Stimulated activated CD4-positive, alpha-beta T cell treated with anti-CD3 and anti-CD28 coated beads, Interleukin-1b, Interleukin-23, amount 100 ng/mL, for 1 hour (primary cell): ENCODE measurements at regions not wholly inside any gene's neighbourhood (a gene's known extent, or its start where the extent isn't known, plus 50 kb on each side); places are given as distances from the start of the nearest gene placed in this dataset.
"Not testable (repeated sequence)": the region's sequence is repeated elsewhere in the genome, so short reads cannot be mapped to it uniquely, and the experiment has no call there.

ENCODE experiments used
- DNase-seq, 2 donors: peaks; one replicate each; pipeline ENCODE4 v3.0.0-alpha.2; 2020; ENCODE audit warnings: low read depth in 2 of 2

- DNase-seq: no peak
Observed at GRCh38 chr2:143930891-143931290, 589.0 kb downstream of the ZEB2 start.

DNA sequence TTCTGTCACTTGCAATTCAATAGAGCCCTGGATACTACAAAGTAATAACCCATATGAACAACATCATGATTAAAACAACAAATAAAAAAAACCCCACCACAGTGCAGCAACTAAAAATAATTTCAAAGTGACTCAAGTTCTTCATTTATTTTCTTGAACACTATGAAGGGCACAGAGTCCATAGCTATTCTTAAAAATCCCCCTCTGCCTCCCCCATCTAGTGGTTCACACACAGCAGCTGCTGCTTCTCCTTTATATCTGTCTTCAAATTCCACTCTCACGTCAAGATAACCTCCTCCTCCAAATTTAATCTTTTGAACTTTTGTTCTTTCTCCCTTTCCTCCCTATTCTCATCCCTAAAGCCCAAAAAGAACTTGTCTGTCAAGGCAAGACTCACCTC, 591.3 kb downstream of the ZEB2 start:
- DNase-seq: no peak

GRCh38 chr2:143928184-143928583, 591.7 kb downstream of the ZEB2 start:
- no peak for DNase-seq

DNA sequence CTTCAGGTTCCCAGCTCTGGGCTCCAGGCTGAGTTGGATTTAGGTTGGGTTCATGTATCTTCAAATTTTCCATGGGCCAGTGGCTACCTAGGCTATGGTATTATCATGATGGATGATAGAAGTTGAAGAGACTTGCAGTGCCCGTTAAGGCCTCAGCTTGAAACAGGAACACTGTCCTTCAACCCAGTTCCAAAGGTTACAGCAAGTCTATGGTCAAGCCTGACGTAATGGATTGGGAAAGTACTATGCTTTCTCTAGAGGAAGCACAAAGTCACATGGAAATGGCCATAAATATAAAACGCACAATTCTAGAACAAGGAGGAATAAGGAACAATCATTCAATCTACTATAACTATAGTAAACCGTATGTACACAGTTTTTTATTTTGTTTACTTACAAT, 593.2 kb downstream of the ZEB2 start:
- DNase-seq: no peak

DNA sequence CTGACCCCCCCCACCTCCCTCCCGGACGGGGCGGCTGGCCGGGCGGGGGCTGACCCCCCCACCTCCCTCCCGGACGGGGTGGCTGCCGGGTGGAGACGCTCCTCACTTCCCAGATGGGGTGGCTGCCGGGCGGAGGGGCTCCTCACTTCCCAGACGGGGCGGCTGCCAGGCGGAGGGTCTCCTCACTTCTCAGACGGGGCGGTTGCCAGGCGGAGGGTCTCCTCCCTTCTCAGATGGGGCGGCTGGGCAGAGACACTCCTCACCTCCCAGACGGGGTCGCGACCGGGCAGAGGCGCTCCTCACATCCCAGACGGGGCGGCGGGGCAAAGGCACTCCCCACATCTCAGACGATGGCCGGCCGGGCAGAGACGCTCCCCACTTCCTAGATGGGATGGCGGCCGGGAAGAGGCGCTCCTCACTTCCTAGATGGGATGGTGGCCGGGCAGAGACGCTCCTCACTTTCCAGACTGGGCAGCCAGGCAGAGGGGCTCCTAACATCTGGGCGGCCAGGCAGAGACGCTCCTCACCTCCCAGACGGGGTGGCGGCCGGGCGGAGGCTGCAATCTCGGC, 597.6 kb downstream of the ZEB2 start:
- not testable (repeated sequence) for DNase-seq

- no peak for DNase-seq
Observed at GRCh38 chr2:143918465-143918989, 601.4 kb downstream of the ZEB2 start.

DNA sequence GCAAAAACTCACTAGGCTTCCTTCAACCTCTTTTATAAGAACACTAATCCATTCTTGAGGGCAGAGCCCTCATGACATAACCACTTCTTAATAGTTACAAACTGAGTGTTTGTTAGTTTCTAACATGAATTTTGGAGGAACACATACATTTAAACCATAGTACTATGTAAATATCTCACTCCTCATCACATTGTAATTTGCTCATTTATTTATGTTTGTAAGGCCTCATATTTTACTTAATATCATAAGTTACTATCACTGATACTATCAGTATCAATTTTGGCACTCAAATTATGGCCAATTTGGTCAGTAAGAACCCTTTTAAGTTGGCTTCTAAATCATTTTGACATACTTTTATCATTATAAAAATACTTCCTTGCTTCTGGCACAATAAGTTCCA, 603.1 kb downstream of the ZEB2 start:
- DNase-seq: no peak

GRCh38 chr2:143909577-143910353, 610.2 kb downstream of the ZEB2 start:
- no peak for DNase-seq

DNA sequence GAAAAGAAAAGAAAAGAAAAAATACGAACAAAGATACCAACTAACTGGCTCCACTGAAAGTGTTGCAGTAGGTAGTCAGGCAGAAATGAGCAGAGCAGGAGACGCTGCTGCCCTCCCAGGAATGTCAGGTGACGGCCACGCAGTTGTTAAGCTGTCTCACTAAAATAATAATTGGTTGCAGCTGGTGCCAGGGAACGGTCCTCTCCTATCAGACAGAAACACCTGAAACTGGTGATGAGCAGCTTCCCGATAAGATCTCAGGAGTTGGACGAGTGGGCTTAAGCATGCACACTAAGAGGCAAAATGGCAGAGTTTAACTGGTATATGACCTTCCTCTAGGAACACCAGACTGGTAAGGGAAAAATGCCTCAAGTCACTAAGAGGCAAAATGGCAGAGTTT, 611.1 kb downstream of the ZEB2 start:
- DNase-seq: no peak

- DNase-seq: no peak
Observed at GRCh38 chr2:143907801-143908200, 612.1 kb downstream of the ZEB2 start.

GRCh38 chr2:143906850-143907249, 613.1 kb downstream of the ZEB2 start:
- no peak for DNase-seq

DNA sequence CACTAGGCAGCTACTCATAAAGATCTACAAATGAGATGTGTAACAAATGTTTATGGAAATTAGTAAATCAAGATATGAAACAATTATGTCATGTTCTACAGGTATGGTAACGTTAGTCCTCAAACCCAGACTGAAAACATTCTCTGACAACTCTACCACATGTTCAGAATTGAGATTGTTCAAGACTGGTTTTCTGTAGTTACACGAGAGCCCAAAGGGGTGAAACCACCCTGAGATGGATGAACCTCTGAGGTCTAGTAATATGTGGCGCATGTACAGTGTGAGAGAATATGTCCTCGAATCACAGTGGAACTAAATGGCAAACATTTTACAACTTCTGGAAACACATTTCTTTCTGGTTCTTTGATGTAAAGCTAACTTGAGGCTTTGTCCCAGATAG, 614.3 kb downstream of the ZEB2 start:
- no peak for DNase-seq

DNA sequence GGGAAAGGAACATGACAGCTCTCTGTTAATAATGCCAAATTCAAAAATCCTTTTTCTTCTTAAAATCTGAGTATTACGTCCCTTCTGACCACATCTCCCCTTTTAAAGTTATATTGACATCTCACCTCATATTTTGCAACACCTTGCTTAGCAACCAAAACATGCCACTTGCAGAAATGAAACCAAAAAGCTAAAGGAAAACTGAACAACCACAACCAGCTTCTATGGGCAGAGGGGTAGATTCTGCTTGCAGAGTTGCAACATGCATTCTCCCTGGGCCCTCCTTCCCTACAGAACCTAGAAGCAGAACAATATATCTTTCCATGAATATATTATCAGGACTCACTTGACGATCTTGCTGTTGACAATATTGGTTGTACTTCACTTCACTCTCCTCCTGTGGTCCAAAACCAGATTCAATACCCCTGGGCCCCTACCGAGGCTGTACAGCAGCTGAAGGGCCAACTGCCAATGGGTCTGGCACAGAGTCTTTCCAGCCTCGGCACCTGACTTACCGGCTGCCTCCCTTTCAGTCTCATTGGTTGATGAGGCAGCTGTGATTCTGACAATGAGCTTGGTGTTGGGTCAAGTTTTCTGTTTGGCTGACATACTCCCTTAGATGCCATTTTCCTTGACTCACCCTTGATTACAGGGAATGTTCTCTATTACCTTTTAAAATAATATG, 616.6 kb downstream of the ZEB2 start:
- no peak for DNase-seq

GRCh38 chr2:143901185-143901842, 618.6 kb downstream of the ZEB2 start:
- no peak for DNase-seq

DNA sequence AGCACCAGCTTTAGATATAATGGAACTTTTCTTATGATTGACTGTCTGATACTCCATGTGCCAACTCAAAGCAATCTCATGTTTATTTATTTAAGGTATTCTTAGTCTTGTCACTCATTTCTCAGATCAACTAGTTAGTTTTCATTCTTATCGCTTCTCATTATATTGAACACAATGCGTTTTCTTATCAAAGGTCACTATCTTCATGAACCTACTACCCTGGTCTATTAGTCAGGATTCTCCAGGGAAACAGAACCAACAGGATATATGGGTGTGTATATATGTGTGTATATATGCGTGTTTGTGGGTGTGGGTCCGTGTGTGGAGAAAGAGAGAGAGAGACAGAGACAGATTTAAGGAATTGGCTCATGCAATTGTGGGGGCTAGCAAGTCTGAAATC, 619.9 kb downstream of the ZEB2 start:
- no peak for DNase-seq

- DNase-seq: no peak
Observed at GRCh38 chr2:143893371-143893770, 626.5 kb downstream of the ZEB2 start.

DNA sequence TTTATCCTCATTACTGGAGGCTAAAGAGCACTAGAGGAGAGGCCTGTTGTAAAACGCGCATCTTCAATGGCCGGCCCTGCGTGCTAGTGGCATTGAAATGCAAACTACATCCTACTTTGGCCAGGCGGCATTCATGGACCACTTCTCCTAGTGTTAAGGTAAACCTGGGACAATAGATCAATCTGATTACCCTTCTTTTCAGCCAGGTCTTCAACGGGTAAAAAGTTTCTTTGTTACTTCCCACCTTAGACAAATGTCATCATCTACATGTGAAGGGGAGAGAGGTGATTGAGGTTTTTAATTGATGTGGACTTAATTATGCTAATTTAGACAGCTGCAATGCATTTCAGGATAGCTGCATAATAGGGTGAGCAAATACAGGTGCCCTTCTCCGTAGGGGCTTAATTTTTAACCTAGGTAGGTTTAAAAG, 628.0 kb downstream of the ZEB2 start:
- DNase-seq: no peak

GRCh38 chr2:143890798-143891197, 629.1 kb downstream of the ZEB2 start:
- no peak for DNase-seq

DNA sequence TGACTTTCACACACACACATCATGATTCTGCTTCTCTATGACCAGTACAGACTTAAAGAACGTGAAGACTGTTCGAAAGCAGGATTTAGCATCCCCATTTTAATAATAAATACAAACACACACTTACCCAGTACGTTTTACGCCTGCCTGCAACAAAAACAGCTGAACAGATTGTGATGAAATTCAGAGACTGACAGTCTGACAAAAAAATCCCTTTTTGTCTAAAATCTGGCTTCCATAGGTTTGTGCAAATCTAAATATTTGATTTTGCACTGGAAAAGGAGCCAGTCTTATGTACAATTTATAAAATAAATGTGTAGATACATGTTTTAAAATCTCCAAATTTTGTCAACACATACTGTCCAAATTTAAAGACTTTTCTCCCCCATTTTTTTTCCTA, 630.7 kb downstream of the ZEB2 start:
- no peak for DNase-seq

- no peak for DNase-seq
Observed at GRCh38 chr2:143885461-143885860, 634.5 kb downstream of the ZEB2 start.

GRCh38 chr2:143881246-143881645, 638.7 kb downstream of the ZEB2 start:
- no peak for DNase-seq

DNA sequence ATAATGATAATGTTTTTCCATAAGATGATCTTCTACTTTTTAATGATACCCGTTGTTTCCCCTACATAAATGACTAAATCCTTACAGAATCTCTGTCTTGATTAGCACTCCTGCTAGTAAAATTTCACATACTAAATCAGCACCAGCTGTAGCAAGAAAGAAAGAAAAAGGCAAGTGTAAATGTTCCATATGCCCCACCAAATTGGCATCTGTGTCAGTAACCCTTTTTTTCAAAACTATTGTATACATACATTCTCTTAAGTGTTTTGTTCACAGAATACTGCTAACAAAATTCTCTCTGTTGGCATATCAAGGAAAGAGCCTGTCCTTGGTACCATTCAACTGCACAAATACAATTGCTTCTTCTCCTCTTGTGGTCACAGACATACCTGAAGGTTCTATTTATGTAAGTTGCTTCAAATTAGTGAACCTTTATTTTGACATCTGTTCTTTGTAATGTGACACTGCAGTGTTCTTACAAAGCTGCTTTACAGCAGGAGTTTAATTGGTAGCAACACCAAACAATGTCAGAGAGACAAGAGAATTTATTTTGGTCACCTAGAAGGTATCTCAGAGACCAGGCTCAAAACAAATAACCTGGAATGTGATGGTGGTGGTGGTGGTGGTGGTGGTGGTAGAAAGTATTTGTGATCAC, 641.9 kb downstream of the ZEB2 start:
- no peak for DNase-seq
